SJSA1 (cell line): ENCODE measurements at regions not wholly inside any gene's neighbourhood (a gene's known extent, or its start where the extent isn't known, plus 50 kb on each side); places are given as distances from the start of the nearest gene placed in this dataset.
"Not testable (repeated sequence)": the region's sequence is repeated elsewhere in the genome, so short reads cannot be mapped to it uniquely, and the experiment has no call there.

Experiments used
- DNase-seq, 2 experiments: peaks; one replicate each; pipeline ENCODE4 v3.0.0-alpha.2; 2015 to 2020; ENCODE audit warnings: low spot score in 2 of 2, low read depth in 1 of 2
- H3K27ac ChIP-seq: fragments of 250-450 bp; sonication (Bioruptor Pico); 2 replicates; pipeline ENCODE4 v1.5.1; 2020; ENCODE audit warnings: mild to moderate bottlenecking, moderate library complexity
- H3K27me3 ChIP-seq: fragments of 250-450 bp; sonication (Bioruptor Pico); replicated peaks from 2 replicates; pipeline ENCODE4 v1.5.1; 2020; ENCODE audit warnings: mild to moderate bottlenecking, moderate library complexity
- H3K36me3 ChIP-seq: fragments of 250-450 bp; sonication (Bioruptor Pico); 2 replicates; pipeline ENCODE4 v1.5.1; 2020; ENCODE audit warnings: mild to moderate bottlenecking
- H3K4me1 ChIP-seq: fragments of 250-450 bp; sonication (Bioruptor Pico); replicated peaks from 2 replicates; pipeline ENCODE4 v1.6.1; 2021; ENCODE audit warnings: mild to moderate bottlenecking
- H3K4me3 ChIP-seq: fragments of 250-450 bp; sonication (Bioruptor Pico); 2 replicates; pipeline ENCODE4 v1.5.1; 2020; ENCODE audit warnings: mild to moderate bottlenecking
- H3K9me3 ChIP-seq: fragments of 250-450 bp; sonication (Bioruptor Pico); replicated peaks from 2 replicates; pipeline ENCODE4 v1.5.1; 2020; ENCODE audit warnings: mild to moderate bottlenecking

DNA sequence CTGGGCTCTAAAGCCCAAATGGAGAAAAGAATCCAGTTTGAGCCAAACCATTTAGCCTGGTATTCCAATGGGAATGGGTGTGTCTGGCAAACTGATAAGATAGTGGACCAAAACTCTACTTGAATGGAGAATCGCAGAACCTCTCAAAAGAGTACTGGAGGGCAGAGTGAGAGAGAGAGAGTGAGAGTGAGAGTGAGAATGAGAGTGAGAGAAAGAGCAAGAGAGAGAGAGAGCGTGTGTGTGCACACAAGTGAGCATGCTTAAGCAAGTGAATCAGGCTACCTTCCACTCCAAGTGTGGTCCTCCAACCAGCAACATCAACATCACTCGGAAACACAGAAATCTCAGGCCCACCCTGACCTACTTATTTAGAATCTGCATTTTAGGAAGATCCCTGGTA lies 58.8 kb downstream of the UQCRFS1 start:
- Histone ChIP-seq H3K9me3 (peaks cover 9% of the 10 kb centered on the region; the same call in 1 of the 2 replicates), H3K27me3 (no peaks in the 10 kb centered on the region), H3K4me1 (no peaks in the 10 kb centered on the region), H3K27ac (no peak overlapping the region), H3K36me3 (no peaks in the 10 kb centered on the region), H3K4me3 (no peak overlapping the region)
- no peak for DNase-seq

DNA sequence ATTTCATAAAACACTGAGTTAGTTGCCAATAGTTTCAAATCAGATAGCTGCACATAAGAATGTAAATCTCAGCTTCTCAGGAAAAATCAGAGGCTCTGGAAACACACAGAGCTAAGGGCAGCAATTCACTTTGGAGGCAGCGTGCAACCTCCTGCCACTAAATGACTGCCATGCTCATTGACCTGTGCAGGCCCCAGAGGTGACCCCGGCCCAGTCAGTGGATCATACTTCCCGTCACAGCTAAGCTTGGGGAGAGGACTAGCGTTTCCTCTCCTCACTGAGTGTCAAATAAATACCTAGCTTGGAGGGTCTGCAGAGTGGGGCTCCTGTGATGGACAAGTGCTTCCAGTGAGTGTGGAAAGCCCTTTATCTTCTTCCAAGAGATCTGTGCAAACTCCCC lies 67.2 kb downstream of the UQCRFS1 start:
- no peak overlapping the region for H3K27ac ChIP-seq
- no peaks in the 10 kb centered on the region for H3K27me3 ChIP-seq
- DNase-seq, result no peak
- H3K9me3 ChIP-seq, result peaks cover 3% of the 10 kb centered on the region; the same call in 1 of the 2 replicates
- no peak overlapping the region for H3K4me3 ChIP-seq
- H3K36me3 ChIP-seq, result no peaks in the 10 kb centered on the region
- H3K4me1 ChIP-seq, result no peaks in the 10 kb centered on the region

- Histone ChIP-seq H3K36me3 (no peaks in the 10 kb centered on the region), H3K27ac (no peak overlapping the region), H3K9me3 (peaks cover 6% of the 10 kb centered on the region; the same call in 1 of the 2 replicates), H3K27me3 (no peaks in the 10 kb centered on the region), H3K4me1 (no peaks in the 10 kb centered on the region), H3K4me3 (no peak overlapping the region)
- no peak for DNase-seq
Observed at GRCh38 chr19:29143183-29143582, 69.8 kb downstream of the UQCRFS1 start.

GRCh38 chr19:29139227-29139626 lies 73.7 kb downstream of the UQCRFS1 start:
- Histone ChIP-seq H3K4me3 (no peak overlapping the region), H3K27ac (no peak overlapping the region), H3K4me1 (no peaks in the 10 kb centered on the region), H3K36me3 (no peaks in the 10 kb centered on the region), H3K27me3 (no peaks in the 10 kb centered on the region), H3K9me3 (peaks cover 6% of the 10 kb centered on the region; the same call in 1 of the 2 replicates)
- DNase-seq, result no peak

- not testable (repeated sequence) for H3K4me3 ChIP-seq, H3K27me3 ChIP-seq, H3K4me1 ChIP-seq, H3K9me3 ChIP-seq, H3K36me3 ChIP-seq, H3K27ac ChIP-seq, DNase-seq
Observed at GRCh38 chr19:29138206-29138605, 74.7 kb downstream of the UQCRFS1 start.

GRCh38 chr19:29131456-29131855 lies 81.5 kb downstream of the UQCRFS1 start:
- H3K27me3 ChIP-seq, result no peaks in the 10 kb centered on the region
- H3K27ac ChIP-seq, result no peak overlapping the region
- no peak overlapping the region for H3K4me3 ChIP-seq
- no peak for DNase-seq
- H3K4me1 ChIP-seq, result no peaks in the 10 kb centered on the region
- no peaks in the 10 kb centered on the region for H3K36me3 ChIP-seq
- no peaks in the 10 kb centered on the region for H3K9me3 ChIP-seq

- DNase-seq, result no peak
- Histone ChIP-seq H3K4me3 (no peak overlapping the region), H3K4me1 (no peaks in the 10 kb centered on the region), H3K27ac (no peak overlapping the region), H3K27me3 (no peaks in the 10 kb centered on the region), H3K36me3 (no peaks in the 10 kb centered on the region), H3K9me3 (no peaks in the 10 kb centered on the region)
Observed at GRCh38 chr19:29129148-29129547, 83.8 kb downstream of the UQCRFS1 start.

DNA sequence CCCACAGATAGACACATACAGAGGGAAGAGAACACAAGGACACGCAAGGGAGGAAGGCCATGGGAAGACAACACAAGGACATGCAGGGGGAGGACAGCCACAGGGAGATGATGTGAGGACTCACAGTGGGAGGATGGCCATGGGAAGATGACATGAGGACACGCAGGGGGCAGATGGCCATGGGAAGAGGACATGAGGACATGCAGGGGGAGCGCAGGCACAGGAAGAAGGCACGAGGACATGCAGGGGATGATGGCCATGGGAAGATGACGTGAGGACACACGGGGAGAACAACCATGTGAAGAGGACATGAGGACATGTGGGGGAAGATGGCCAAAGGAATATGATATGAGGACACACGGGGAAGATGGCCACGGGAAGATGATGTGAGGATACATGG lies 84.7 kb downstream of the UQCRFS1 start:
- no peak overlapping the region for H3K4me3 ChIP-seq
- DNase-seq, result no peak
- no peaks in the 10 kb centered on the region for H3K9me3 ChIP-seq
- H3K27ac ChIP-seq, result no peak overlapping the region
- H3K36me3 ChIP-seq, result no peaks in the 10 kb centered on the region
- H3K4me1 ChIP-seq, result no peaks in the 10 kb centered on the region
- H3K27me3 ChIP-seq, result no peaks in the 10 kb centered on the region

GRCh38 chr19:29122185-29122584 lies 90.8 kb downstream of the UQCRFS1 start:
- Histone ChIP-seq H3K4me1 (no peaks in the 10 kb centered on the region), H3K27ac (no peak overlapping the region), H3K9me3 (no peaks in the 10 kb centered on the region), H3K36me3 (no peaks in the 10 kb centered on the region), H3K4me3 (no peak overlapping the region), H3K27me3 (no peaks in the 10 kb centered on the region)
- no peak for DNase-seq

GRCh38 chr19:29121684-29122083 lies 91.3 kb downstream of the UQCRFS1 start:
- no peak overlapping the region for H3K27ac ChIP-seq
- H3K4me1 ChIP-seq, result no peaks in the 10 kb centered on the region
- no peaks in the 10 kb centered on the region for H3K27me3 ChIP-seq
- H3K4me3 ChIP-seq, result no peak overlapping the region
- no peaks in the 10 kb centered on the region for H3K9me3 ChIP-seq
- H3K36me3 ChIP-seq, result no peaks in the 10 kb centered on the region
- no peak for DNase-seq

DNA sequence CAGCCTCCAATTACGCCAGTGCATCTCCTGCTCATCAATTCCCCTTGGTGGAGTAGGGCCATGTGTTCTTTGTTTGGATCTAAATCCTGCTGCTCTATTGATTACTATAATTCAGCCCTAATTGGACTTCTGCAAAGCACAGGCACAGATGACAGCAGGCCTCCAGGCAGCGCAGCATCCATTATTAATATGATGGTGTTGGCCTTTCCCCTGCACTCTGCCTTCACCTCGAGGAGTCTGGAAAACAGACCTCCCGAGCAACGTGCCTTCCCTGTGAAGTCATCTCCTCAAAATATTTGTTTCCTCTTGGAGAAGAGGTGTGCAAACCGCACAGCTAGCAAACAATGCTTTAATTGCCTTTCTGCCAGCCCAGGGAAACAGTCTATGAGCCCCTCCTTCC lies 92.5 kb downstream of the UQCRFS1 start:
- no peak for DNase-seq
- Histone ChIP-seq H3K4me1 (no peaks in the 10 kb centered on the region), H3K36me3 (no peaks in the 10 kb centered on the region), H3K9me3 (no peaks in the 10 kb centered on the region), H3K27me3 (no peaks in the 10 kb centered on the region), H3K4me3 (no peak overlapping the region), H3K27ac (no peak overlapping the region)

DNA sequence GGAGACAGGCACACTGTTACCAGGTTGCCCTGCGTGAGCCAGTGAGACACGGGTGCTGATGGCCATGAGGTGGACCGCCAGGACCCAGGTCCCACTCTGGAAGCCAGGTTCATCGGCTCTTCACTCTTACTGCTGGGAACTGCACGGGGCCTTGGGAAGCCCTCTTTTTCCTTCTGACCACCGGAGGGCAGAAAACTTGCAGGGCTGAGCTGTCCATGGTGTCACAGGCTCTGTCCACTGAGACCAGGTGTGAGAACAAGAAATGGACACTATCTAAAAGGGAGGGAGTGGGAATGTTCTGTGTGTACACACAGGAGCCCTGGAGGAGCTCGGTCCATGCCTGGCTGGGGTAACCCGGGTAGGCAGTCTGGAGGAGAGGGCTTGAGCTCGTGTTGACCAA lies 93.4 kb downstream of the UQCRFS1 start:
- no peak for DNase-seq
- Histone ChIP-seq H3K4me3 (no peak overlapping the region), H3K4me1 (no peaks in the 10 kb centered on the region), H3K9me3 (no peaks in the 10 kb centered on the region), H3K27me3 (no peaks in the 10 kb centered on the region), H3K36me3 (no peaks in the 10 kb centered on the region), H3K27ac (no peak overlapping the region)

GRCh38 chr19:29118389-29118788 lies 94.6 kb downstream of the UQCRFS1 start:
- no peaks in the 10 kb centered on the region for H3K27me3 ChIP-seq
- no peaks in the 10 kb centered on the region for H3K9me3 ChIP-seq
- no peak for DNase-seq
- no peaks in the 10 kb centered on the region for H3K36me3 ChIP-seq
- no peak overlapping the region for H3K27ac ChIP-seq
- no peak overlapping the region for H3K4me3 ChIP-seq
- no peaks in the 10 kb centered on the region for H3K4me1 ChIP-seq

GRCh38 chr19:29117926-29118325 lies 95.0 kb downstream of the UQCRFS1 start:
- DNase-seq, result no peak
- Histone ChIP-seq H3K9me3 (no peaks in the 10 kb centered on the region), H3K27me3 (no peaks in the 10 kb centered on the region), H3K27ac (no peak overlapping the region), H3K4me1 (no peaks in the 10 kb centered on the region), H3K4me3 (no peak overlapping the region), H3K36me3 (no peaks in the 10 kb centered on the region)

DNA sequence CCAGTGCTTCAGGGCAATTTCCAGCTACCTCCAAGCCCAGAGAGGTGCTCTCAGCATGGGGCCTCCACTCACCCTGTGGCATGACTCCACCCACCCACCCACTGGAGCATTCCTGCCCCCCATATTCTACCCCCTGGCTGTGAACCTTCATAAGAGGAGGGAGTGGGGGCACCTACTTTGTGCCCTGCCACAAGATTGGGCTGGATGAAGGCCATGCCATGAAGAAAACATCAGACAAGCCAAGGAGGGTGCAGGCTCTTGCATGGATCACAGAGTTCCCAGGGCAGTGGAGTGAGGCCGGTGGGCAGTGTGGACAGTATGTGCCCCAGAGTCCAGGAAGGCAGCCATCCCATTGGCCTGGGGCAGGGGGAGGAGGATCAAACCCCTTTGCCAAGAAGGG lies 97.8 kb downstream of the UQCRFS1 start:
- no peak for DNase-seq
- no peak overlapping the region for H3K27ac ChIP-seq
- no peaks in the 10 kb centered on the region for H3K27me3 ChIP-seq
- H3K9me3 ChIP-seq, result no peaks in the 10 kb centered on the region
- no peak overlapping the region for H3K4me3 ChIP-seq
- no peaks in the 10 kb centered on the region for H3K4me1 ChIP-seq
- no peaks in the 10 kb centered on the region for H3K36me3 ChIP-seq
